Skeletal muscle tissue (tissue), 3 donors: ENCODE measurements at regions not wholly inside any gene's neighbourhood (a gene's known extent, or its start where the extent isn't known, plus 50 kb on each side); places are given as distances from the start of the nearest gene placed in this dataset.

ENCODE experiments used
- H3K27ac ChIP-seq: one replicate; pipeline ENCODE4 v1.7.0; 2013; ENCODE audit warnings: mild to moderate bottlenecking, low read depth, low read length, inconsistent platforms
- H3K27me3 ChIP-seq, 3 donors: one replicate each; pipeline ENCODE4 v1.7.0; 2013; ENCODE audit warnings: low read length in 3 of 3; ENCODE audit not compliant: control insufficient read depth in 3 of 3, insufficient read depth in 3 of 3
- H3K36me3 ChIP-seq, 3 donors: one replicate each; pipeline ENCODE4 v1.7.0; 2013; ENCODE audit warnings: low read length in 3 of 3; ENCODE audit not compliant: control insufficient read depth in 3 of 3, insufficient read depth in 3 of 3
- H3K4me1 ChIP-seq, 3 donors: one replicate each; pipeline ENCODE4 v1.7.0; 2013; ENCODE audit warnings: low read length in 3 of 3, mild to moderate bottlenecking in 3 of 3; ENCODE audit not compliant: control insufficient read depth in 3 of 3, insufficient read depth in 3 of 3
- H3K4me3 ChIP-seq, 3 donors: one replicate each; pipeline ENCODE4 v1.7.0; 2013; ENCODE audit warnings: low read length in 3 of 3
- H3K9ac ChIP-seq, 3 donors: one replicate each; pipeline ENCODE4 v1.7.0; 2013; ENCODE audit warnings: low read length in 3 of 3, mild to moderate bottlenecking in 3 of 3, moderate library complexity in 2 of 3, low read depth in 1 of 3
- H3K9me3 ChIP-seq, 3 donors: one replicate each; pipeline ENCODE4 v1.7.0; 2013; ENCODE audit warnings: low read length in 3 of 3; ENCODE audit not compliant: control insufficient read depth in 3 of 3
- donor health status: Osteomylitis.

DNA sequence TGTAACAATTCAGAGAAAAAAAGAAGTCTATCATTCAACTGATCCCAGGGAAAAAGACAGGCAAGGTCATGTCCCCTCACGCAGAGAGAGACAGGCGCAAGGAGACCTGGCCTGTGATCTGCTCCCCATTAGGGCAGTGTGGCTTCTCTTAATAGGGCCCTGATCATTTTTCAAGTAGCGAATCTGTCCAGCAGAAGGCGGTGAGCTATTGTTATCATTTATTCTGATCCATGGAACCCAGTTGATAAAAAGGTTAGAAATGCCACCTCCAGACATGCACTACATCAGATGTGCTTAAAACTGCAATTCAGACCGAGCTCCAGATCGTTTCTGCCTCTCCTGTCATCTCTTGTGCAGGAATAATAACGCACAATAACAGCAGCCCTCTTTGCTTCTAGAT is 1025.6 kb upstream of the PIK3C3 start:
- H3K27ac ChIP-seq = no peak overlapping the region
- H3K4me1 ChIP-seq = no peaks in the 10 kb centered on the region
- no peak overlapping the region for H3K4me3 ChIP-seq
- no peak overlapping the region for H3K9ac ChIP-seq
- H3K9me3 ChIP-seq = no peaks in the 10 kb centered on the region
- no peaks in the 10 kb centered on the region for H3K36me3 ChIP-seq
- no peaks in the 10 kb centered on the region for H3K27me3 ChIP-seq

DNA sequence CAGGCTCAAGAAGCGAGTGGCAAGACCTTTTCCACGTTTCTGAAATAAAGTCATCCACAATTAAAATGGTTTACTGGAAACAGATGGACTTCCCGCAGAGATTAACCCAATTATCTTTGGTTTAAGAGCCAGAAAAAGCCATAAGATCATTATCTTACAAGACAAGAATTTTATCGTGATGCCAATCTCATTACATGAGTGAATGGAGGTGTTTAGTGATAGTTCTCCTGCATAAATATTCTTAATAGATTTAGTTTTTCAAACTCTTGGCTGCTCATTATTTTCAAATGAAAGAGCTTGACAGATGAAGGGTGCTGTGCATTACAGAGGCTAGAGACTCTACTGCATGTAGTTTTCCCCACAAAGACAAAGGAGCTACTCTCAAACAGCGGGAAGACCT is 1028.4 kb upstream of the PIK3C3 start:
- Histone ChIP-seq H3K27me3 (no peaks in the 10 kb centered on the region), H3K4me1 (no peaks in the 10 kb centered on the region), H3K9ac (no peak overlapping the region), H3K36me3 (no peaks in the 10 kb centered on the region), H3K4me3 (no peak overlapping the region), H3K27ac (no peak overlapping the region), H3K9me3 (no peaks in the 10 kb centered on the region)

DNA sequence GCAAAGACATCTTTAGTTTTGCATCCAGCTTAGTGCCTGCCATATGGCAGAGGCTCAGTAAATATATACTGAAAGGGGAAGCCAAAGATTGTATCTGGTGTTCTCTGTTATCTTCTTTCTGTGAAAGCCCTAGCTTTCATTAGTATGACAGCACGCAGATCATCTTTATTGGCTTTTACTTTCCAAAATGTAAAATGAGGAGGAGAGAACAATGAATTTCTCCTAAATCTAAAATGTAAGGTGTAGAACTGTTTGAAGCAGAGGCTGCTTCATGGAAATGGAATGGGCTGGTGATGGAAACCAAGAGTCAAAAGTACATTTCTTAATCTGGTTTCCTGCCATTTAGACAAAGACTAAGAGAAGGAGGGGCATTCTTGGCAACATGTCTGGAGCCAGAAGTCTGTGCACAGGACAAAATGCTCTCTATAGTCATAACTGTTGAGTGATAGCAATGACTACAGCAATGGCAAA is 1029.9 kb upstream of the PIK3C3 start:
- H3K36me3 ChIP-seq = no peaks in the 10 kb centered on the region
- H3K9me3 ChIP-seq = no peaks in the 10 kb centered on the region
- H3K4me1 ChIP-seq = no peaks in the 10 kb centered on the region
- H3K9ac ChIP-seq = no peak overlapping the region
- no peaks in the 10 kb centered on the region for H3K27me3 ChIP-seq
- no peak overlapping the region for H3K27ac ChIP-seq
- H3K4me3 ChIP-seq = no peak overlapping the region

DNA sequence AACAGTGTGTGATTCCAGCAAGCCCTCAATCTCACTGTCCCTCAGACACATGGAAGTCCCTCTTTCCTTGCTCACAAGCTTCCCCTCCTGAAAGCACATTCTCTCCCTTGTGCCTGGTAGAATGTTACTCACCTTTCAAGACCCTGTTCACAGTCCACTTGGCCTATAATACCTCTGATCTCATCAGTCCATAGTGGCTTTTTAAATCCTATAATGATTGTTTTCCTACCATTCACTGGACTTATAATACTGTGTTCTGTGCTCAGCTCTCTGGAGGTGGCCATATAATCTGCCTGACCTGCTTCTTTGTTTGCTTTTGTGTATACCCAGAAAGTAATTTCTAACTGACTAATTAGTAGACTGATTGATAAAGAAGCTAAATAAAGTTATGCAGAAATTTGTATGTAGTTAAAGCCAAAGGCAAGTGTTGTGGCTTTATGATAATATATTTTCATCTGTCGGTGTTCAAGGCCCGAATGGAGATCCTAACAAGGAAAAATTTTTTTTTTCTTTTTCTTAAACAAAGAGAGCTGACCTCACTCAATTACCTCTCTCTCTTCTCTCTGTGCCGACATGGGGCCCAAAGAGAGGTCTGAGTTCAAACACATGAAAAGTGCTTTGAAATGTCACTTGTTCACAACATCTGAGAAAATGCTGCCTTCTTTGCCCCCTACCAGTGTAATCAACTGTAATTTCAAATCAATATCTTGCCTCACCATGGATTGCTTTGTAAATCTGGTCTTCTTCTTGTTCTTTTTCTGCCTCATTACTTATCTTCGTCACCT is 1033.0 kb upstream of the PIK3C3 start:
- no peaks in the 10 kb centered on the region for H3K36me3 ChIP-seq
- no peaks in the 10 kb centered on the region for H3K27me3 ChIP-seq
- no peaks in the 10 kb centered on the region for H3K4me1 ChIP-seq
- H3K4me3 ChIP-seq = no peak overlapping the region
- H3K9me3 ChIP-seq = no peaks in the 10 kb centered on the region
- no peak overlapping the region for H3K9ac ChIP-seq
- no peak overlapping the region for H3K27ac ChIP-seq

DNA sequence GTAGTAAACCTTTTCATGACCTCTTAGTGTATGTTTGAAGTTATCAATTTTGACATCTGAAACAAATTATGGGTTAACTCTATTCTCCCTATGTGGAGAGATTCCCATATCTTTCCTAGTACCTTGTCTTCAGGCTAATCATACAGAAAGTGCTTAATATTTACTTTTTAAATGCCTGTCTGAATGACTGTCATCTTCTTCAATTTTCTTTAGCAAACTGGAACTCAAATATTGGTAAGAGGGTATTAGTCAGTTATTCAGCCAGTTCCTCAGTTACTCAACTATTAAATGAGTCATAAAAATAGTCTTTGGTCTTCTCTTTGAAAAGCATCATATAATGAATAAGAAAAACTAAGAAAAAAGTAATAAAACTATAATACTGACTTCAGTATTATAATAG is 1038.0 kb upstream of the PIK3C3 start:
- Histone ChIP-seq H3K9me3 (no peaks in the 10 kb centered on the region), H3K27me3 (no peaks in the 10 kb centered on the region), H3K9ac (no peak overlapping the region), H3K36me3 (no peaks in the 10 kb centered on the region), H3K4me3 (no peak overlapping the region), H3K27ac (no peak overlapping the region), H3K4me1 (no peaks in the 10 kb centered on the region)

DNA sequence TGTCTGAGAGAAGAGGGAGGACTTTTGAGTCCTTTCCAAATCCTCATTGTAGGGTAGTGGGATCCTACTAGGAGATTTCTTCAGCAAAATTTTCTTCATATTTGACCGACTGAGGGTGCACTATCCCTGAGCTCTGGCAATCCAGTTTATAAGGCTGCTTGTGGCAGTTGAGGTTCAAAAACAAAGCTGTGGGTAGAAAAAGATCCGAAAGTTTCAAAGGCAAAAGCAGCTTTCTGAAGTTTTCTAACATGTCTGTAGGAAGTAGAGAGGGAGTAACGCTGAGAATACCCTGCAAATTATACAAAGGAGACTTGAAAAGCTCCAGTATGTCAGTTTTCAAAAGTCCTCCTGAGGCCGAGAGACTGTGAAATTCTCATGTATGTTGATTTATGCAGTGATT is 1039.3 kb upstream of the PIK3C3 start:
- H3K27me3 ChIP-seq = no peaks in the 10 kb centered on the region
- H3K4me1 ChIP-seq = no peaks in the 10 kb centered on the region
- H3K4me3 ChIP-seq = no peak overlapping the region
- no peaks in the 10 kb centered on the region for H3K9me3 ChIP-seq
- H3K27ac ChIP-seq = no peak overlapping the region
- H3K9ac ChIP-seq = no peak overlapping the region
- no peaks in the 10 kb centered on the region for H3K36me3 ChIP-seq

DNA sequence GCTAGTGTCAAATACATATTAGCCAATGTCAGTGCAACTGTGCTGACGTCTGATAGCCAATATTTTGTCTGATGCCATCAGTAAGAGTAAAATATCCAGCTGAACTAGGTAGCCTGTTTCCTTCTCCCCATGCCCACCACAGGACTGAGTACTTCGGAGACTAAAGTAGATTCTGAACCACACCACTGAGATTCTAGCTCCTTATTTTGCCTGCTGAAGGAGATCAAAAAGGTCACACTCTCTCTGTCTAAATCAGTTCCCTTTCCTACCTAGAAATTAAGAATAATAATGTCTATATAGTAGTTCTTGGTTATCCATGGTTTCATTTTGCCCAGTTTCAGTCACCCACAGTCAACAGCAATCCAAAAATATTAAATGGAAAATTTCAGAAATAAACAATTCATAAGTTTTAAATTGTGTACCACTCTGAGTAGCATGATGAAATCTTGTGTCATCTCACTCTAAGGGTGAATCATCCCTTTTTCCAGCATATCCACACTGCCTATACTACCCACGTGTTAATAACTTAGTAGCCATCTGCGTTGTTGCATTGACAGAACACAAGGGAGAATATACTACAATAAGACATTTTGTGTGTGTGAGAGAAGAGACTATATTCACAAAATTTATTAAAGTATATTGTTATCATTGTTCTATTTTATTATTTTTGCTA is 1043.3 kb upstream of the PIK3C3 start:
- H3K9ac ChIP-seq = no peak overlapping the region
- no peak overlapping the region for H3K27ac ChIP-seq
- no peaks in the 10 kb centered on the region for H3K36me3 ChIP-seq
- no peaks in the 10 kb centered on the region for H3K9me3 ChIP-seq
- no peaks in the 10 kb centered on the region for H3K4me1 ChIP-seq
- H3K4me3 ChIP-seq = no peak overlapping the region
- no peaks in the 10 kb centered on the region for H3K27me3 ChIP-seq

DNA sequence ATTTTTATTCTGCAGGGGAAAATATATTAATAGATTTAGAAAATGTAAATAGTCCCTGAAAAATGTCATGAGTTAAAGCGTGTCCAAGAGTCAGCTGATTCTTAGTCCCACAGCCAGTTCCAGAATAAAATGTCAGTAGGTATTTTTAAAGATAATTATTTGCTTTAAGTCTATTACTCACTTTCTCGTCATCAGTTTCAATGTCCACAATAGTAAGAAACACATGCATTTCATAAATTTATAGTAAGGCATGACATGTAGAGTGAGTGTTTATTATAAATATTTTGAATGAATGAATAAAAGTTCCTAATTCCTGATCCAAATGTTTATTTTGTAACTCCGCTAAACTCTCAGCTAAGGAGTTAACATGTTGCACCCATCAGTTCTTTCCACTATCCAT is 1044.0 kb upstream of the PIK3C3 start:
- Histone ChIP-seq H3K4me1 (no peaks in the 10 kb centered on the region), H3K36me3 (no peaks in the 10 kb centered on the region), H3K27me3 (no peaks in the 10 kb centered on the region), H3K9ac (no peak overlapping the region), H3K27ac (no peak overlapping the region), H3K9me3 (no peaks in the 10 kb centered on the region), H3K4me3 (no peak overlapping the region)

DNA sequence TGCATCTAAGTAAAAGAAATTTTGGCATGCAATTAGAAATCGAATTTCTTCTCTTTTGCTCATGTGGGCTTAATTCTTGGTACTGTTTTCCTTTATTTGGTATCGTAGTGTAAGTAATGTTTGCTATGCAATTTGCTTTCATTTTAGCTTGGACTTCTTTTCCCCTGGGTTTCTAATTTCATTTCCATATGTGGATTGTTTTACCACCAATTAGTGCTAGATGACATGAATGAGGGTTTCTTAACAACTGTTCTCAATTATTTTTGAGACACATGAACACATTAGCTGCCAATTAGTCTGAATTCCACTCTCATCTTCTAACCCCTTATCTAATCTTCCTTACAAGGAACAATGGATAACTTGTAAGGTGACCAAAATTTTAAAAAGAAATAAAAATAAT is 1047.2 kb upstream of the PIK3C3 start:
- Histone ChIP-seq H3K4me1 (no peaks in the 10 kb centered on the region), H3K27me3 (no peaks in the 10 kb centered on the region), H3K9me3 (no peaks in the 10 kb centered on the region), H3K27ac (no peak overlapping the region), H3K9ac (no peak overlapping the region), H3K36me3 (no peaks in the 10 kb centered on the region), H3K4me3 (no peak overlapping the region)

DNA sequence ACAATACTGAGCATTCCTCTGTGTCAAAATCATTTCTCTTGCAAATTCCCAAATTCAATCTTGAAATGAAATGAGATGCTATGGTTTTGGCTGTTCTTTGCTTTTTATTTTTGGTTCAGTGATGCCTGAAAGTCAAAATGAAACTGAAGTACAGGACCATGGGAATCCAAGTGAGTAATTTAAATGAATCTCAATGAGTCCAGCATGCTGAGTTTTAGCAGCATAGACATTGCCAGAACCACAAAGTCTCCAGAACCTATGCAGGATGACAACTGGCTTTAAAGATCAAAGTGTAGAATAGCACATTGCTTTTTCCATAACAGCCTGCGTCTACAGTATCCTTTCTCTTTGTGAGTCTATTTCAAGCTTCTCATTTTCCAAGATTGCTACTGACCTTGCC is 1050.7 kb upstream of the PIK3C3 start:
- no peak overlapping the region for H3K4me3 ChIP-seq
- no peaks in the 10 kb centered on the region for H3K9me3 ChIP-seq
- no peaks in the 10 kb centered on the region for H3K27me3 ChIP-seq
- no peaks in the 10 kb centered on the region for H3K4me1 ChIP-seq
- no peaks in the 10 kb centered on the region for H3K36me3 ChIP-seq
- H3K9ac ChIP-seq = no peak overlapping the region
- H3K27ac ChIP-seq = no peak overlapping the region
